GM10248 (cell line): ENCODE measurements at regions not wholly inside any gene's neighbourhood (a gene's known extent, or its start where the extent isn't known, plus 50 kb on each side); places are given as distances from the start of the nearest gene placed in this dataset.

ENCODE experiments used
- CTCF ChIA-PET: fragments of 300-600 bp; sonication (Branson Sonifier 250); formaldehyde crosslinking; extraction: SDS; loops from one replicate; lab custom pipeline; 2021; ENCODE audit warnings: antibody characterized with exemption; lab: Yijun Ruan, JAX
- POLR2A ChIA-PET: fragments of 350-650 bp; sonication (Branson Sonifier 250); formaldehyde crosslinking; extraction: SDS; loops from one replicate; lab custom pipeline; 2020; ENCODE audit warnings: antibody characterized with exemption; lab: Yijun Ruan, JAX
- DNase-seq: peaks from one replicate; pipeline ENCODE4 v3.0.0; 2012; ENCODE audit errors: extremely low spot score
- CTCF ChIP-seq: IDR thresholded peaks from 2 replicates; pipeline ENCODE4 v1.5.1; 2012; ENCODE audit warnings: mild to moderate bottlenecking, low read depth; ENCODE audit errors: extremely low read depth, missing control alignments, control extremely low read depth

GRCh38 chr15:62503451-62503850, 338.4 kb upstream of the C2CD4B start:
- CTCF ChIA-PET, result interaction anchor here (1.2 kb wide), 1 partner anchor 239 kb away, joined by 3 read pairs; no protein-coding TSS in a partner anchor
- TF ChIP-seq CTCF, result no peak
- DNase-seq, result no peak
- POLR2A ChIA-PET, result no interaction called here

DNA sequence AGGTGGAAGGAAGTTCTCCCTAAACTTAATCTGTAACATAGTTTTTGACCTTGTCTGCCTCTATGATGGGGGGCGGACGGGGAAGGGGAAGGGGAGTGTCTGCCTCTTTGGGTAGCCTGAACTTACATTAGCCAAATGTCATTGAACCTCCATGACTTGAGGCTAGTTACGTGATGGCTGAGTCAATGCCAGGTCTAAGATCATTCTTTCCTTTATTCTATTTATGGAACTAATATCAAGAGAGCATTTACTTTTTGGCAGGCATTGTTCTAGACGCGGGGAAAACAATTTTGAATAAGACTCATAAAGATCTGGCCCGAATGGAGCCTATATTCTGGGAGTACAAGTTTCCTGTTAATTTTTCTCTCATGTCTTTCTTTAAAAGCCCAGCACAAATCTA, 340.7 kb upstream of the C2CD4B start:
- POLR2A ChIA-PET, result no interaction called here
- no peak for DNase-seq
- CTCF ChIA-PET, result interaction anchor here (1.9 kb wide), 1 partner anchor 10 kb away, joined by 5 read pairs; no protein-coding TSS in a partner anchor
- no peak for TF ChIP-seq CTCF

DNA sequence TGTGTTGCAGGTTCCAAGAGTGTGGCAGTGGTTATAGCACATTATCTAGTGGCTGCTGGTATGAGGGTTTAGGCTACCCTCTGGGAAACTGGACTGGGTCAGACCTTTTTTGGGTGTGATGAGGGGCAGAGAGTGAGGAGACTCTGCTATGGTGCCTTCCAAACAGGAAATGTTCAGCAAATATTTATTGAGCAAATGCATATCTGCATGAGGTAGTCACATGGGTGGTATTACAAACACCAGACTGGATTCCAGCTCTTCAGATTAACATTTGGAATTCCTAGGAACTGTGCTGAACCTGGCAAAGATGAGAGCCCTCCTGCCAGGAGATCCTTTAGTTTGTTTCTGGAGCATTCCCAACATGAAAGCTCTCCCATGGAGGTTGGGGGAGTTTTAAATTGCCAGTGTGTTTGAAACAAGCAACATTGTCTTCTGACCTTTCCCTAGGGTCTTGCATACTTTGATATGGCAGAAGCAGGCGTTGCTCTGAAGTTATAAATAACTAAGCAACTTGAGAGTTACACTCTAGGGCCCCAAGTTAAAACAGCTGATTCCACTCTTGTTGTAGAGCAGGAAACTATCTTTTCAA, 341.2 kb upstream of the C2CD4B start:
- no peak for DNase-seq
- CTCF ChIA-PET, result interaction anchor here (1.9 kb wide), 1 partner anchor 10 kb away, joined by 5 read pairs; no protein-coding TSS in a partner anchor

GRCh38 chr15:62509395-62509958, 344.4 kb upstream of the C2CD4B start:
- POLR2A ChIA-PET, result no interaction called here
- no peak for DNase-seq
- CTCF ChIA-PET, result interaction anchor here (0.8 to 1.3 kb wide), 2 partner anchors 18 to 39 kb away, joined by 3 read pairs; no protein-coding TSS in a partner anchor
- no peak for TF ChIP-seq CTCF

More for the DNA sequence above, 341.2 kb upstream of the C2CD4B start:
- POLR2A ChIA-PET, result no interaction called here
- TF ChIP-seq CTCF, result no peak

DNA sequence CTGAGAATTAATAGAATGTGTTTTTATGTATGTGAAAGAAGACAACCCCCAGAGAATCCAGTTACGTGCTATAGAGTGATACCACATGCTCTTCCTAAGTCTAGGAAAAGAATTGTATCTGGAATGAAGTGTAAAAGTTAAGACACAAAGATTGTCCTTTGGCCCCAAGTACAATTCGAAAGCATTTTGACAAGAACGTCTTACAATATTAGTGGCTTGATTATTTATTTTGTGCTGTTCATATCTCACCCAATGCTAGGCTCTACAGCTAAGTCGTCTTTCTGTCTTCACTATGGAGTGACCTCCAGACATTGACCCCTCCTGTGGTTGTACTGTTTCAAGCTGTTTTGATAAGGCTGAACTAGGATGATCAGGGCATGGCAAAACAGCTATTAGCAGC, 345.7 kb upstream of the C2CD4B start:
- CTCF ChIA-PET, result interaction anchor here (1.7 kb wide), 1 partner anchor 15 kb away, joined by 5 read pairs; no protein-coding TSS in a partner anchor
- TF ChIP-seq CTCF, result no peak
- POLR2A ChIA-PET, result no interaction called here
- DNase-seq, result no peak

DNA sequence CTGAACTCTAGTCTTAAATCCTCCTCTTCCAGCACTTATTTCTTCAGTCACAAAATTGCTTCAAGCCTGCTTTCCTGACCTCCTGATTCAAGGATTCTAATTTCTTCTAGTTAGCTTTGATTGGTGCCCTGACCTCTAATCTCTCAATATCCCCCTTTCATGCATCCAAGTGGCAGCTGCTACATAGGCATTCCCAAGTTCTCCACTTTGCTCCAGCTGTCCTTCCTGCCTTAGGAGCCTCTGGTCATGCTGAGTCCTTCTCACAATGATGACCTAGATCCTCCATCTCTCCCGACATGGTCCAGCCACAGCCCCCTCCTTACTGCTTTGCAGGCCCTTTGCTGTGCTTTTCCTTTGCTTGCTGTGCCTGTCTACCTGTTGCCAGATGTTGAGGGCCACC, 347.8 kb upstream of the C2CD4B start:
- POLR2A ChIA-PET, result no interaction called here
- no peak for TF ChIP-seq CTCF
- DNase-seq, result no peak
- CTCF ChIA-PET, result no interaction called here
